Mesenchymal stem cell (in vitro differentiated cells and primary cell): ENCODE measurements at regions not wholly inside any gene's neighbourhood (a gene's known extent, or its start where the extent isn't known, plus 50 kb on each side); places are given as distances from the start of the nearest gene placed in this dataset. TPM values are rescaled to one million over a fixed set of nuclear protein-coding genes. Genes with fewer than 3 reads are reported as not detected.
"Not testable (repeated sequence)": the region's sequence is repeated elsewhere in the genome, so short reads cannot be mapped to it uniquely, and the experiment has no call there.

ENCODE experiments used
- DNase-seq: peaks from one replicate; pipeline ENCODE4 v3.0.0-alpha.2; 2013
- H2AFZ ChIP-seq: one replicate; pipeline ENCODE4 v1.6.1; 2013; ENCODE audit warnings: low read depth, mild to moderate bottlenecking, control low read depth, inconsistent platforms, low read length, moderate library complexity
- H2AK5ac ChIP-seq: 2 replicates; pipeline ENCODE4 v1.6.1; 2013; ENCODE audit warnings: low read length, moderate library complexity, mild to moderate bottlenecking, inconsistent platforms; ENCODE audit not compliant: severe bottlenecking
- H2BK120ac ChIP-seq: one replicate; pipeline ENCODE4 v1.6.1; 2013; ENCODE audit warnings: low read depth, mild to moderate bottlenecking, inconsistent platforms, low read length, moderate library complexity
- H2BK12ac ChIP-seq, 2 experiments: one replicate each; pipeline ENCODE4 v1.6.1; 2013; ENCODE audit warnings: inconsistent platforms in 2 of 2, low read length in 2 of 2, mild to moderate bottlenecking in 2 of 2, moderate library complexity in 2 of 2, control low read depth in 1 of 2
- H2BK15ac ChIP-seq: one replicate; pipeline ENCODE4 v1.6.1; 2013; ENCODE audit warnings: mild to moderate bottlenecking, low read depth, inconsistent platforms; ENCODE audit not compliant: poor library complexity, severe bottlenecking
- H2BK5ac ChIP-seq: 2 replicates; pipeline ENCODE4 v1.6.1; 2013; ENCODE audit warnings: low read depth, mild to moderate bottlenecking, low read length, control low read depth, inconsistent platforms; ENCODE audit not compliant: poor library complexity, severe bottlenecking
- H3K14ac ChIP-seq, 2 experiments: one replicate each; pipeline ENCODE4 v1.6.1; 2013; ENCODE audit warnings: inconsistent platforms in 2 of 2, low read length in 2 of 2, control low read depth in 1 of 2, mild to moderate bottlenecking in 1 of 2, moderate library complexity in 1 of 2
- H3K18ac ChIP-seq, 2 experiments: one replicate each; pipeline ENCODE4 v1.6.1; 2013; ENCODE audit warnings: inconsistent platforms in 2 of 2, low read length in 2 of 2, control low read depth in 1 of 2, low read depth in 1 of 2, mild to moderate bottlenecking in 1 of 2
- H3K23ac ChIP-seq, 2 experiments: one replicate each; pipeline ENCODE4 v1.6.1; 2013; ENCODE audit warnings: inconsistent platforms in 2 of 2, low read length in 2 of 2, mild to moderate bottlenecking in 2 of 2, moderate library complexity in 2 of 2, control low read depth in 1 of 2
- H3K27ac ChIP-seq: 2 replicates; pipeline ENCODE4 v1.5.1; 2013; ENCODE audit warnings: mild to moderate bottlenecking, moderate library complexity, low read length, control low read depth, inconsistent platforms; ENCODE audit not compliant: poor library complexity, severe bottlenecking
- H3K27me3 ChIP-seq, 2 experiments: 2 replicates each; pipeline versions ENCODE4 v1.6.1 to v1.7.0; 2013; ENCODE audit warnings: low read length in 2 of 2, mild to moderate bottlenecking in 2 of 2, moderate library complexity in 2 of 2, control low read depth in 1 of 2, inconsistent platforms in 1 of 2; ENCODE audit not compliant: control insufficient read depth in 1 of 2, insufficient read depth in 1 of 2
- H3K36me3 ChIP-seq, 2 experiments: 2 replicates each; pipeline versions ENCODE4 v1.6.1 to v1.7.0; 2013; ENCODE audit warnings: low read length in 2 of 2, control low read depth in 1 of 2, inconsistent platforms in 1 of 2, low read depth in 1 of 2, mild to moderate bottlenecking in 1 of 2; ENCODE audit not compliant: insufficient read depth in 2 of 2, control insufficient read depth in 1 of 2
- H3K4ac ChIP-seq, 2 experiments: one replicate each; pipeline ENCODE4 v1.6.1; 2013; ENCODE audit warnings: inconsistent platforms in 2 of 2, low read length in 2 of 2, mild to moderate bottlenecking in 2 of 2, moderate library complexity in 2 of 2, control low read depth in 1 of 2, low read depth in 1 of 2
- H3K4me1 ChIP-seq: 2 replicates; pipeline ENCODE4 v1.6.1; 2013; ENCODE audit warnings: low read depth, low read length, control low read depth; ENCODE audit not compliant: control insufficient read depth, insufficient read depth
- H3K4me2 ChIP-seq: 2 replicates; pipeline ENCODE4 v1.6.1; 2013; ENCODE audit warnings: low read length, mild to moderate bottlenecking, inconsistent platforms; ENCODE audit not compliant: poor library complexity, severe bottlenecking
- H3K4me3 ChIP-seq, 2 experiments: 2 replicates each; pipeline versions ENCODE4 v1.5.1 to v1.7.0; 2013; ENCODE audit warnings: low read length in 2 of 2, mild to moderate bottlenecking in 2 of 2, control low read depth in 1 of 2, low read depth in 1 of 2; ENCODE audit not compliant: insufficient read depth in 1 of 2
- H3K79me1 ChIP-seq: replicated peaks from 2 replicates; pipeline ENCODE4 v1.6.1; 2013; ENCODE audit warnings: mild to moderate bottlenecking, control low read depth, low read length, inconsistent platforms; ENCODE audit not compliant: poor library complexity, severe bottlenecking
- H3K9ac ChIP-seq: 2 replicates; pipeline ENCODE4 v1.7.0; 2013; ENCODE audit warnings: mild to moderate bottlenecking, low read length, moderate library complexity
- H3K9me3 ChIP-seq: 2 replicates; pipeline ENCODE4 v1.7.0; 2013; ENCODE audit warnings: mild to moderate bottlenecking, low read length; ENCODE audit not compliant: control insufficient read depth
- H4K8ac ChIP-seq: one replicate; pipeline ENCODE4 v1.6.1; 2013; ENCODE audit warnings: inconsistent platforms, mild to moderate bottlenecking, low read length, moderate library complexity
- H4K91ac ChIP-seq: one replicate; pipeline ENCODE4 v1.6.1; 2013; ENCODE audit warnings: mild to moderate bottlenecking, low read length, inconsistent platforms
- WGBS: methylation state at CpG from one replicate; pipeline ENCODE4 v1.1.7; 2013; ENCODE audit warnings: mixed read lengths; 5-methylcytosine and 5-hydroxymethylcytosine counted together
- small RNA-seq: library from polyadenylated mRNA; stranded (forward); fragments of <200 nt; extraction: miRNeasy Mini kit (QIAGEN cat#:217004); gene quantifications from one replicate; pipeline ENCODE3, GENCODE V24; 2013; ENCODE audit warnings: low read depth

DNA sequence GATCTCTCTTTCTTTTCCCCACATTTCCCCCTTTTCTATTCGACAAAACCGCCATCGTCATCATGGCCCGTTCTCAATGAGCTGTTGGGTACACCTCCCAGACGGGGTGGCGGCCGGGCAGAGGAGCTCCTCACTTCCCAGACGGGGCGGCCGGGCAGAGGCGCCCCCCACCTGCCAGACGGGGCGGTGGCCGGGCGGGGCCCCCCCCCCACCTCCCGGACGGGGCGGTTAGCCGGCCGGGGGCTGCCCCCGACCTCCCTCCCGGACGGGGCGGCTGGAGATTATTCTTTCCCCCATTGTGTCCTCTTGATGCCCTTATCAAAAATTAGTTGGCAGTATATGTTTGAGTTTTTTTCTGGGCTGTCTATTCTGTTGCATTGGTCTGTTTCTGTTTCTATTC, 56.9 kb upstream of the ZNF184 start:
- not testable (repeated sequence) for DNase-seq, H3K4me3 ChIP-seq, H3K27ac ChIP-seq, H3K9ac ChIP-seq, H2BK5ac ChIP-seq, H3K79me1 ChIP-seq, H3K14ac ChIP-seq, H3K4ac ChIP-seq, H4K8ac ChIP-seq, H3K4me1 ChIP-seq, H2BK120ac ChIP-seq, H3K36me3 ChIP-seq, H3K23ac ChIP-seq, H3K4me2 ChIP-seq, H2BK15ac ChIP-seq, H2BK12ac ChIP-seq, H3K9me3 ChIP-seq, H2AK5ac ChIP-seq, H3K27me3 ChIP-seq, H3K18ac ChIP-seq, H2AFZ ChIP-seq, H4K91ac ChIP-seq
- 90% methylated on average over 15 of the region's 24 CpGs for WGBS

DNA sequence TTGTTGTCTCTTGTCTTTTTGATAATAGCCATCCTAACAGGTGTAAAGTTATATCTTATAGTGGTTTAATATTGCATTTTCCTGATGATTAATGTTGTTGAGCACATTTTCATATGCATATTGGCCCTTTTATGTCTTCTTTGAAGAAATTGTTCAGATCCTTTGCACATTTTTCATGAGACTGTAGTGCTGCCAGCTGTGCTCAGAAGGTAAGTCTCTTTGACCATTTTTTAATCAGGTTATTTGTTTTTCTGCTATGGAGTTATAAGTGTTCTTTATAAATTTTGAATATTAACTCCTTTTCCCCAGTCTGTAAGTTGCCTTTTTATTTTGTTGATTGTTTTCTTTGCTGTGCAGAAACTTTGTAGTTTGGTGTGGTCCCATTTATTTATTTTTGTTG, 55.8 kb upstream of the ZNF184 start:
- Histone ChIP-seq H3K14ac (no peak overlapping the region), H4K8ac (no peak overlapping the region), H3K36me3 (no peaks in the 10 kb centered on the region), H3K9ac (no peak overlapping the region), H4K91ac (no peak overlapping the region), H3K79me1 (no peaks in the 10 kb centered on the region), H3K27me3 (peaks cover 7 to 9% of the 10 kb centered on the region in 2 experiments), H3K23ac (no peak overlapping the region), H2BK5ac (no peak overlapping the region), H3K27ac (no peak overlapping the region), H2BK120ac (no peak overlapping the region), H3K9me3 (no peaks in the 10 kb centered on the region), H2AK5ac (no peak overlapping the region), H3K4me3 (no peak overlapping the region), H2AFZ (no peak overlapping the region), H2BK12ac (no peak overlapping the region), H3K4me1 (peaks cover 5% of the 10 kb centered on the region), H3K4ac (no peak overlapping the region), H3K4me2 (no peak overlapping the region), H3K18ac (no peak overlapping the region), H2BK15ac (no peak overlapping the region)
- DNase-seq = no peak

Small RNA genes lying in the stretch of these regions (small RNA-seq; reads per million reads assigned to genes)
- gene AL031229.1 = not detected
- 0.86 reads per million for gene HIST1H4PS1
- not detected for gene RNU6-471P
